ENCODE measurements at regions not wholly inside any gene's neighbourhood (a gene's known extent, or its start where the extent isn't known, plus 50 kb on each side); places are given as distances from the start of the nearest gene placed in this dataset.
A peak's percentile ranks its signal among the peaks of the same experiment; 100 is the strongest.

- Mint-ChIP-seq H3K9me3 (peaks cover 0 to 2% (median 0%) of the 10 kb centered on the region in 3 donors), H3K27ac (no peak overlapping the region), H3K36me3 (no peaks in the 10 kb centered on the region), H3K4me3 (no peak overlapping the region), H3K27me3 (no peaks in the 10 kb centered on the region), H3K4me1 (no peaks in the 10 kb centered on the region)
These were observed 159.4 kb downstream of the TENT4A start for GRCh38 chr5:6872441-6873160.

- Mint-ChIP-seq H3K27me3 (no peaks in the 10 kb centered on the region), H3K4me3 (no peak overlapping the region), H3K27ac (no peak overlapping the region), H3K9me3 (peaks cover 0 to 5% (median 0%) of the 10 kb centered on the region in 3 donors), H3K4me1 (peaks cover 0 to 2% (median 0%) of the 10 kb centered on the region in 3 donors), H3K36me3 (no peaks in the 10 kb centered on the region)
These were observed 160.1 kb downstream of the TENT4A start for GRCh38 chr5:6873359-6873758.

- H3K27ac Mint-ChIP-seq: no peak overlapping the region
- no peaks in the 10 kb centered on the region for H3K36me3 Mint-ChIP-seq
These were observed 162.1 kb downstream of the TENT4A start for GRCh38 chr5:6875376-6875775.

GRCh38 chr5:6877986-6878828, 165.0 kb downstream of the TENT4A start:
- no peaks in the 10 kb centered on the region for H3K27me3 Mint-ChIP-seq
- H3K36me3 Mint-ChIP-seq: no peaks in the 10 kb centered on the region
- no peak overlapping the region for H3K27ac Mint-ChIP-seq

More at GRCh38 chr5:6875376-6875775, 162.1 kb downstream of the TENT4A start:
- Mint-ChIP-seq H3K4me1 (peaks cover 0 to 2% (median 0%) of the 10 kb centered on the region in 3 donors), H3K9me3 (peaks cover 0 to 9% (median 0%) of the 10 kb centered on the region in 3 donors), H3K4me3 (no peak overlapping the region), H3K27me3 (no peaks in the 10 kb centered on the region)

GRCh38 chr5:6885581-6885980, 172.3 kb downstream of the TENT4A start:
- H3K9me3 Mint-ChIP-seq: peaks cover 8 to 25% (median 13%) of the 10 kb centered on the region in 3 donors
- no peaks in the 10 kb centered on the region for H3K27me3 Mint-ChIP-seq
- no peak overlapping the region for H3K4me3 Mint-ChIP-seq
- H3K27ac Mint-ChIP-seq: no peak overlapping the region
- no peaks in the 10 kb centered on the region for H3K36me3 Mint-ChIP-seq
- no peaks in the 10 kb centered on the region for H3K4me1 Mint-ChIP-seq

More at GRCh38 chr5:6877986-6878828, 165.0 kb downstream of the TENT4A start:
- H3K4me1 Mint-ChIP-seq: peaks cover 0 to 2% (median 0%) of the 10 kb centered on the region in 3 donors
- H3K4me3 Mint-ChIP-seq: no peak overlapping the region
- peaks cover 0 to 9% (median 0%) of the 10 kb centered on the region in 3 donors for H3K9me3 Mint-ChIP-seq

- Mint-ChIP-seq H3K27ac (no peak overlapping the region), H3K27me3 (no peaks in the 10 kb centered on the region), H3K36me3 (no peaks in the 10 kb centered on the region), H3K9me3 (peaks cover 8 to 25% (median 14%) of the 10 kb centered on the region in 3 donors), H3K4me1 (no peaks in the 10 kb centered on the region), H3K4me3 (peak overlapping the region in 1 of 4 donors; percentile 19)
These were observed 173.6 kb downstream of the TENT4A start for GRCh38 chr5:6886866-6887265.

GRCh38 chr5:6889030-6889429, 175.8 kb downstream of the TENT4A start:
- Mint-ChIP-seq H3K27ac (no peak overlapping the region), H3K36me3 (no peaks in the 10 kb centered on the region), H3K9me3 (peaks cover 8 to 25% (median 14%) of the 10 kb centered on the region in 3 donors), H3K27me3 (no peaks in the 10 kb centered on the region), H3K4me1 (no peaks in the 10 kb centered on the region), H3K4me3 (no peak overlapping the region)

GRCh38 chr5:6899221-6899620, 186.0 kb downstream of the TENT4A start:
- Mint-ChIP-seq H3K9me3 (peaks cover 0 to 17% (median 0%) of the 10 kb centered on the region in 3 donors), H3K27me3 (no peaks in the 10 kb centered on the region), H3K4me1 (no peaks in the 10 kb centered on the region), H3K27ac (no peak overlapping the region), H3K36me3 (no peaks in the 10 kb centered on the region), H3K4me3 (no peak overlapping the region)

- Mint-ChIP-seq H3K4me1 (no peaks in the 10 kb centered on the region), H3K9me3 (peaks cover 0 to 17% (median 0%) of the 10 kb centered on the region in 3 donors), H3K4me3 (no peak overlapping the region), H3K27me3 (no peaks in the 10 kb centered on the region), H3K36me3 (no peaks in the 10 kb centered on the region), H3K27ac (no peak overlapping the region)
These were observed 187.3 kb downstream of the TENT4A start for GRCh38 chr5:6900247-6901227.

GRCh38 chr5:6902094-6902493, 188.9 kb downstream of the TENT4A start:
- Mint-ChIP-seq H3K27me3 (no peaks in the 10 kb centered on the region), H3K4me1 (no peaks in the 10 kb centered on the region), H3K36me3 (no peaks in the 10 kb centered on the region), H3K4me3 (no peak overlapping the region), H3K27ac (no peak overlapping the region), H3K9me3 (peaks cover 0 to 16% (median 0%) of the 10 kb centered on the region in 3 donors)

GRCh38 chr5:6902597-6902996, 189.4 kb downstream of the TENT4A start:
- H3K27me3 Mint-ChIP-seq: no peaks in the 10 kb centered on the region
- peaks cover 0 to 11% (median 0%) of the 10 kb centered on the region in 3 donors for H3K9me3 Mint-ChIP-seq
- no peak overlapping the region for H3K4me3 Mint-ChIP-seq
- no peak overlapping the region for H3K27ac Mint-ChIP-seq
- H3K36me3 Mint-ChIP-seq: no peaks in the 10 kb centered on the region
- H3K4me1 Mint-ChIP-seq: no peaks in the 10 kb centered on the region

GRCh38 chr5:6903934-6904333, 190.7 kb downstream of the TENT4A start:
- H3K4me3 Mint-ChIP-seq: no peak overlapping the region
- no peaks in the 10 kb centered on the region for H3K27me3 Mint-ChIP-seq
- H3K9me3 Mint-ChIP-seq: peaks cover 0 to 3% (median 0%) of the 10 kb centered on the region in 3 donors
- no peaks in the 10 kb centered on the region for H3K4me1 Mint-ChIP-seq
- H3K27ac Mint-ChIP-seq: no peak overlapping the region
- no peaks in the 10 kb centered on the region for H3K36me3 Mint-ChIP-seq

- Mint-ChIP-seq H3K9me3 (peaks cover 0 to 3% (median 0%) of the 10 kb centered on the region in 3 donors), H3K4me3 (no peak overlapping the region), H3K27me3 (no peaks in the 10 kb centered on the region), H3K36me3 (no peaks in the 10 kb centered on the region), H3K4me1 (no peaks in the 10 kb centered on the region), H3K27ac (no peak overlapping the region)
These were observed 191.6 kb downstream of the TENT4A start for GRCh38 chr5:6904860-6905259.

GRCh38 chr5:6905423-6905822, 192.2 kb downstream of the TENT4A start:
- no peak overlapping the region for H3K4me3 Mint-ChIP-seq
- no peak overlapping the region for H3K27ac Mint-ChIP-seq
- H3K36me3 Mint-ChIP-seq: no peaks in the 10 kb centered on the region
- H3K27me3 Mint-ChIP-seq: no peaks in the 10 kb centered on the region
- H3K4me1 Mint-ChIP-seq: no peaks in the 10 kb centered on the region
- peaks cover 0 to 3% (median 0%) of the 10 kb centered on the region in 3 donors for H3K9me3 Mint-ChIP-seq

Data from IgD-negative memory B cell (primary cell).